Spleen (tissue), 11 donors: ENCODE measurements at regions not wholly inside any gene's neighbourhood (a gene's known extent, or its start where the extent isn't known, plus 50 kb on each side); places are given as distances from the start of the nearest gene placed in this dataset.
A peak's percentile ranks its signal among the peaks of the same experiment; 100 is the strongest.

Experiments used
- DNase-seq: peaks from one replicate; pipeline ENCODE4 v3.0.0-alpha.2; 2020
- H3K27ac ChIP-seq, 8 donors: fragments of 200-600 bp; sonication (generic) in 7 of 8; 1 replicate in 4 of 8; 2 replicates in 4 of 8; pipeline versions ENCODE4 v1.5.0 to v1.8.0; 2016 to 2021; ENCODE audit warnings: inconsistent platforms in 4 of 8, mild to moderate bottlenecking in 4 of 8, moderate library complexity in 1 of 8
- H3K27me3 ChIP-seq, 7 donors: fragments of 200-600 bp; sonication (generic) in 6 of 7; replicated peaks in 1 of 7; 1 replicate in 4 of 7; 2 replicates in 3 of 7; pipeline versions ENCODE4 v1.5.0 to v1.8.0; 2016 to 2021; ENCODE audit warnings: inconsistent platforms in 3 of 7, mild to moderate bottlenecking in 1 of 7
- H3K36me3 ChIP-seq, 6 donors: fragments of 200-600 bp; sonication (generic) in 5 of 6; 1 replicate in 4 of 6; 2 replicates in 2 of 6; pipeline versions ENCODE4 v1.5.0 to v1.8.0; 2016 to 2021; ENCODE audit warnings: inconsistent platforms in 2 of 6
- H3K4me1 ChIP-seq, 6 donors: fragments of 200-600 bp; sonication (generic) in 5 of 6; 1 replicate in 3 of 6; 2 replicates in 3 of 6; pipeline versions ENCODE4 v1.5.0 to v1.8.0; 2016 to 2021; ENCODE audit warnings: inconsistent platforms in 3 of 6
- H3K4me3 ChIP-seq, 8 donors: fragments of 200-600 bp; sonication (generic) in 7 of 8; 1 replicate in 4 of 8; 2 replicates in 4 of 8; pipeline versions ENCODE4 v1.5.0 to v1.8.0; 2016 to 2021; ENCODE audit warnings: inconsistent platforms in 4 of 8, mild to moderate bottlenecking in 4 of 8, moderate library complexity in 2 of 8
- H3K9me3 ChIP-seq, 8 donors: fragments of 200-600 bp; sonication (generic) in 7 of 8; 1 replicate in 4 of 8; 2 replicates in 4 of 8; pipeline versions ENCODE4 v1.5.0 to v1.8.0; 2016 to 2021; ENCODE audit warnings: inconsistent platforms in 4 of 8
- CTCF ChIP-seq, 11 experiments: fragments of 200-600 bp in 7 of 11; fragments of 450-650 bp in 4 of 11; sonication (generic) in 4 of 11; IDR thresholded peaks in 8 of 11; conservative IDR thresholded peaks in 3 of 11; 1 replicate in 7 of 11; 2 replicates in 4 of 11; pipeline versions ENCODE4 v1.4.0 to v1.8.0; 2016 to 2021; ENCODE audit warnings: antibody characterized with exemption in 11 of 11, inconsistent platforms in 4 of 11, mild to moderate bottlenecking in 1 of 11
- POLR2A ChIP-seq, 3 donors: fragments of 450-650 bp; IDR thresholded peaks; one replicate each; pipeline ENCODE4 v1.5.1; 2017; ENCODE audit warnings: antibody characterized with exemption in 3 of 3, mild to moderate bottlenecking in 1 of 3
- POLR2AphosphoS5 ChIP-seq, 3 donors: sonication (generic); formaldehyde crosslinking; IDR thresholded peaks; one replicate each; pipeline ENCODE4 v1.5.1; 2017; ENCODE audit warnings: antibody characterized with exemption in 3 of 3
- WGBS, 5 donors: extraction: QIAGEN DNeasy Blood & Tissue Kit in 3 of 5; methylation state at CpG; one replicate each; pipeline versions ENCODE4 v1.1.5 to v1.1.7; 2013 to 2018; 5-methylcytosine and 5-hydroxymethylcytosine counted together
- intact Hi-C: fragments of 100-400 bp; cut with DNase I; formaldehyde crosslinking; loops from one replicate; pipeline ENCODE4 v1.15.0; 2023; ENCODE audit warnings: low total_unique reads
- donor health status: healthy with polysubstance abuse.
- donor health status: DM: no; HTN: no; CAD: no; lungs with moderate emphysema.
- donor health status: DM: no; HTN: no; CAD: no.
- donor health status: Bipolar disorder and iron deficiency.
- donor health status: healthy.
- donor health status: DM: no; HTN: no; CAD: no.
- donor health status: DM: yes; HTN: yes; CAD: no.

GRCh38 chr2:66852953-66853352, 418.0 kb downstream of the MEIS1 start:
- Histone ChIP-seq H3K4me3 (no peak overlapping the region), H3K27ac (no peak overlapping the region), H3K9me3 (no peaks in the 10 kb centered on the region), H3K4me1 (no peaks in the 10 kb centered on the region), H3K27me3 (no peaks in the 10 kb centered on the region), H3K36me3 (no peaks in the 10 kb centered on the region)
- DNase-seq = no peak
- WGBS, 5 donors = 73 to 92% (median 80%) methylated on average over 6 of the region's 6 CpGs
- intact Hi-C loops = no loop called here
- TF ChIP-seq POLR2AphosphoS5 (IDR thresholded peaks at IDR 0.05) = no peak
- no peak for TF ChIP-seq POLR2A (IDR thresholded peaks at IDR 0.05)
- no peak for TF ChIP-seq CTCF (IDR thresholded peaks at IDR 0.05 in 8 of 11, conservative IDR thresholded peaks at IDR 0.05 in 3 of 11)

GRCh38 chr2:66853585-66853984, 418.7 kb downstream of the MEIS1 start:
- H3K27me3 ChIP-seq = no peaks in the 10 kb centered on the region
- WGBS, 5 donors = 70 to 90% (median 76%) methylated on average over 6 of the region's 6 CpGs
- H3K4me1 ChIP-seq = no peaks in the 10 kb centered on the region
- intact Hi-C loops = no loop called here
- no peaks in the 10 kb centered on the region for H3K36me3 ChIP-seq
- TF ChIP-seq POLR2A (IDR thresholded peaks at IDR 0.05) = no peak
- TF ChIP-seq POLR2AphosphoS5 (IDR thresholded peaks at IDR 0.05) = no peak
- no peak for TF ChIP-seq CTCF (IDR thresholded peaks at IDR 0.05 in 8 of 11, conservative IDR thresholded peaks at IDR 0.05 in 3 of 11)
- peak overlapping the region in 1 of 8 donors; percentile 3 for H3K27ac ChIP-seq
- DNase-seq = no peak
- no peak overlapping the region for H3K4me3 ChIP-seq
- H3K9me3 ChIP-seq = no peaks in the 10 kb centered on the region

- Histone ChIP-seq H3K36me3 (no peaks in the 10 kb centered on the region), H3K27me3 (no peaks in the 10 kb centered on the region), H3K27ac (peak overlapping the region in 1 of 8 donors; percentile 3), H3K4me3 (no peak overlapping the region), H3K9me3 (no peaks in the 10 kb centered on the region), H3K4me1 (no peaks in the 10 kb centered on the region)
- DNase-seq = no peak
- TF ChIP-seq POLR2A (IDR thresholded peaks at IDR 0.05) (no peak), CTCF (IDR thresholded peaks at IDR 0.05 in 8 of 11, conservative IDR thresholded peaks at IDR 0.05 in 3 of 11) (no peak), POLR2AphosphoS5 (IDR thresholded peaks at IDR 0.05) (no peak)
- 32 to 58% (median 52%) methylated on average over 3 of the region's 3 CpGs for WGBS, 5 donors
- intact Hi-C loops = no loop called here
Observed at GRCh38 chr2:66854298-66854697, 419.4 kb downstream of the MEIS1 start.

GRCh38 chr2:66862885-66863650, 428.1 kb downstream of the MEIS1 start:
- 63 to 82% (median 76%) methylated on average over 6 of the region's 6 CpGs for WGBS, 5 donors
- Histone ChIP-seq H3K27ac (peak overlapping the region in 5 of 8 donors; percentile 22 to 61 (median 30)), H3K36me3 (no peaks in the 10 kb centered on the region), H3K27me3 (no peaks in the 10 kb centered on the region), H3K9me3 (no peaks in the 10 kb centered on the region), H3K4me1 (no peaks in the 10 kb centered on the region), H3K4me3 (no peak overlapping the region)
- TF ChIP-seq CTCF (IDR thresholded peaks at IDR 0.05 in 8 of 11, conservative IDR thresholded peaks at IDR 0.05 in 3 of 11) (no peak), POLR2AphosphoS5 (IDR thresholded peaks at IDR 0.05) (no peak), POLR2A (IDR thresholded peaks at IDR 0.05) (no peak)
- intact Hi-C loops = no loop called here
- DNase-seq = no peak
